Adipocyte (in vitro differentiated cells): ENCODE measurements at regions not wholly inside any gene's neighbourhood (a gene's known extent, or its start where the extent isn't known, plus 50 kb on each side); places are given as distances from the start of the nearest gene placed in this dataset.
A peak's percentile ranks its signal among the peaks of the same experiment; 100 is the strongest.
"Not testable (repeated sequence)": the region's sequence is repeated elsewhere in the genome, so short reads cannot be mapped to it uniquely, and the experiment has no call there.

Source experiments
- DNase-seq: peaks from one replicate; pipeline ENCODE4 v3.0.0-alpha.2; 2015; ENCODE audit warnings: low read depth
- H3K27me3 ChIP-seq: replicated peaks from 2 replicates; pipeline ENCODE4 v1.7.0; 2013; ENCODE audit warnings: mild to moderate bottlenecking, low read length, moderate library complexity; ENCODE audit not compliant: control insufficient read depth, insufficient read depth
- H3K36me3 ChIP-seq: 2 replicates; pipeline ENCODE4 v1.7.0; 2013; ENCODE audit warnings: low read length, mild to moderate bottlenecking, moderate library complexity; ENCODE audit not compliant: control insufficient read depth, insufficient read depth, severe bottlenecking
- H3K4me1 ChIP-seq: 2 replicates; pipeline ENCODE4 v1.7.0; 2013; ENCODE audit warnings: mild to moderate bottlenecking, low read length, moderate library complexity; ENCODE audit not compliant: control insufficient read depth, insufficient read depth
- H3K4me3 ChIP-seq: 2 replicates; pipeline ENCODE4 v1.7.0; 2013; ENCODE audit warnings: mild to moderate bottlenecking, low read length, moderate library complexity
- H3K9ac ChIP-seq: 2 replicates; pipeline ENCODE4 v1.7.0; 2013; ENCODE audit warnings: mild to moderate bottlenecking, low read length, moderate library complexity
- H3K9me3 ChIP-seq: 2 replicates; pipeline ENCODE4 v1.7.0; 2013; ENCODE audit warnings: mild to moderate bottlenecking, low read length, moderate library complexity; ENCODE audit not compliant: control insufficient read depth

GRCh38 chr6:135680964-135681913, 170.3 kb upstream of the PDE7B start:
- no peaks in the 10 kb centered on the region for H3K27me3 ChIP-seq
- DNase-seq = no peak
- no peak overlapping the region for H3K9ac ChIP-seq
- peaks cover 5% of the 10 kb centered on the region for H3K4me1 ChIP-seq
- H3K4me3 ChIP-seq = no peak overlapping the region
- H3K36me3 ChIP-seq = no peaks in the 10 kb centered on the region
- no peaks in the 10 kb centered on the region for H3K9me3 ChIP-seq

GRCh38 chr6:135686784-135687301, 164.7 kb upstream of the PDE7B start:
- Histone ChIP-seq H3K4me1 (peaks cover 12% of the 10 kb centered on the region), H3K9ac (peak overlapping the region; percentile 17), H3K27me3 (no peaks in the 10 kb centered on the region), H3K36me3 (no peaks in the 10 kb centered on the region), H3K9me3 (no peaks in the 10 kb centered on the region), H3K4me3 (no peak overlapping the region)
- DNase-seq = peak; percentile 61

- not testable (repeated sequence) for DNase-seq, H3K27me3 ChIP-seq, H3K9ac ChIP-seq, H3K36me3 ChIP-seq, H3K9me3 ChIP-seq, H3K4me3 ChIP-seq
- H3K4me1 ChIP-seq = peaks cover 12% of the 10 kb centered on the region
These were observed 163.0 kb upstream of the PDE7B start for GRCh38 chr6:135688476-135688875.

GRCh38 chr6:135692426-135692825, 159.1 kb upstream of the PDE7B start:
- H3K9ac ChIP-seq = no peak overlapping the region
- H3K36me3 ChIP-seq = no peaks in the 10 kb centered on the region
- no peaks in the 10 kb centered on the region for H3K4me1 ChIP-seq
- H3K9me3 ChIP-seq = no peaks in the 10 kb centered on the region
- no peak for DNase-seq
- H3K4me3 ChIP-seq = no peak overlapping the region
- no peaks in the 10 kb centered on the region for H3K27me3 ChIP-seq

GRCh38 chr6:135693811-135694370, 157.6 kb upstream of the PDE7B start:
- no peak for DNase-seq
- Histone ChIP-seq H3K27me3 (no peaks in the 10 kb centered on the region), H3K9ac (no peak overlapping the region), H3K36me3 (no peaks in the 10 kb centered on the region), H3K4me3 (no peak overlapping the region), H3K4me1 (no peaks in the 10 kb centered on the region), H3K9me3 (no peaks in the 10 kb centered on the region)

GRCh38 chr6:135699705-135700104, 151.8 kb upstream of the PDE7B start:
- Histone ChIP-seq H3K9ac (no peak overlapping the region), H3K9me3 (no peaks in the 10 kb centered on the region), H3K4me1 (peaks cover 3% of the 10 kb centered on the region), H3K27me3 (no peaks in the 10 kb centered on the region), H3K36me3 (no peaks in the 10 kb centered on the region), H3K4me3 (no peak overlapping the region)
- DNase-seq = no peak

- H3K4me1 ChIP-seq = peaks cover 3% of the 10 kb centered on the region
- H3K4me3 ChIP-seq = no peak overlapping the region
- DNase-seq = no peak
- no peaks in the 10 kb centered on the region for H3K27me3 ChIP-seq
- no peaks in the 10 kb centered on the region for H3K36me3 ChIP-seq
- no peak overlapping the region for H3K9ac ChIP-seq
- H3K9me3 ChIP-seq = no peaks in the 10 kb centered on the region
These were observed 150.1 kb upstream of the PDE7B start for GRCh38 chr6:135701426-135701825.

- Histone ChIP-seq H3K36me3 (no peaks in the 10 kb centered on the region), H3K9me3 (no peaks in the 10 kb centered on the region), H3K4me3 (no peak overlapping the region), H3K4me1 (peaks cover 3% of the 10 kb centered on the region), H3K27me3 (no peaks in the 10 kb centered on the region), H3K9ac (no peak overlapping the region)
- DNase-seq = no peak
These were observed 148.5 kb upstream of the PDE7B start for GRCh38 chr6:135703007-135703406.

GRCh38 chr6:135703621-135704020, 147.9 kb upstream of the PDE7B start:
- Histone ChIP-seq H3K4me3 (no peak overlapping the region), H3K9me3 (no peaks in the 10 kb centered on the region), H3K4me1 (peaks cover 3% of the 10 kb centered on the region), H3K27me3 (no peaks in the 10 kb centered on the region), H3K36me3 (no peaks in the 10 kb centered on the region), H3K9ac (no peak overlapping the region)
- no peak for DNase-seq

GRCh38 chr6:135707426-135707825, 144.1 kb upstream of the PDE7B start:
- Histone ChIP-seq H3K36me3 (no peaks in the 10 kb centered on the region), H3K9me3 (no peaks in the 10 kb centered on the region), H3K4me1 (no peaks in the 10 kb centered on the region), H3K4me3 (no peak overlapping the region), H3K9ac (no peak overlapping the region), H3K27me3 (no peaks in the 10 kb centered on the region)
- no peak for DNase-seq

GRCh38 chr6:135710042-135710441, 141.5 kb upstream of the PDE7B start:
- Histone ChIP-seq H3K36me3 (no peaks in the 10 kb centered on the region), H3K9ac (no peak overlapping the region), H3K27me3 (no peaks in the 10 kb centered on the region), H3K9me3 (no peaks in the 10 kb centered on the region), H3K4me1 (no peaks in the 10 kb centered on the region), H3K4me3 (no peak overlapping the region)
- no peak for DNase-seq
